Gastrocnemius medialis (tissue), 4 donors: ENCODE measurements at regions not wholly inside any gene's neighbourhood (a gene's known extent, or its start where the extent isn't known, plus 50 kb on each side); places are given as distances from the start of the nearest gene placed in this dataset.

ENCODE experiments used
- POLR2A ChIP-seq, 2 donors: fragments of 450-650 bp; IDR thresholded peaks; one replicate each; pipeline ENCODE4 v1.6.1; 2017; ENCODE audit warnings: antibody characterized with exemption in 2 of 2, mild to moderate bottlenecking in 2 of 2, moderate library complexity in 2 of 2
- TF ChIP-seq, protein P1 (sequence below), 5 experiments: fragments of 450-650 bp in 3 of 5; fragments of 200-600 bp in 2 of 5; sonication (generic) in 2 of 5; IDR thresholded peaks in 4 of 5; conservative IDR thresholded peaks in 1 of 5; 1 replicate in 4 of 5; 2 replicates in 1 of 5; pipeline ENCODE4 v1.5.1; 2016 to 2019; ENCODE audit warnings: antibody characterized with exemption in 5 of 5, mild to moderate bottlenecking in 3 of 5, moderate library complexity in 3 of 5

DNA sequence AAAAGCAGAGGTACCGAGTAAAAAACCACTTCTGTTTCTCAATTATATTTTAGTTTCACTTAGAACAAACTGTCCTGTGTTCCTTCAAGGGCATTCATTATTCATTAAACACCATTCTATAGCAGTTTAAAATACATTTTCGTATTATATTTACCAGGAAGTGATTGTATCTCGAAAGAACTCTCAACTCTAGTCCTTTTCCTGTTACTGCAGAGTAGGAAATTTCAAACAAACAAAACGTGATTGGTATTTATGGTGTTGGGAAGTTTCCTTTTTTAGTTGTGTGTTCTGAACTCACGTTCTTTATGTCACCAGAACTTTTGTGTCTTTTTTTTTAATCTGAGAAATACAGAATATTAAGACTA is 139.5 kb upstream of the BTBD3 start:
- TF ChIP-seq, protein P1, sequence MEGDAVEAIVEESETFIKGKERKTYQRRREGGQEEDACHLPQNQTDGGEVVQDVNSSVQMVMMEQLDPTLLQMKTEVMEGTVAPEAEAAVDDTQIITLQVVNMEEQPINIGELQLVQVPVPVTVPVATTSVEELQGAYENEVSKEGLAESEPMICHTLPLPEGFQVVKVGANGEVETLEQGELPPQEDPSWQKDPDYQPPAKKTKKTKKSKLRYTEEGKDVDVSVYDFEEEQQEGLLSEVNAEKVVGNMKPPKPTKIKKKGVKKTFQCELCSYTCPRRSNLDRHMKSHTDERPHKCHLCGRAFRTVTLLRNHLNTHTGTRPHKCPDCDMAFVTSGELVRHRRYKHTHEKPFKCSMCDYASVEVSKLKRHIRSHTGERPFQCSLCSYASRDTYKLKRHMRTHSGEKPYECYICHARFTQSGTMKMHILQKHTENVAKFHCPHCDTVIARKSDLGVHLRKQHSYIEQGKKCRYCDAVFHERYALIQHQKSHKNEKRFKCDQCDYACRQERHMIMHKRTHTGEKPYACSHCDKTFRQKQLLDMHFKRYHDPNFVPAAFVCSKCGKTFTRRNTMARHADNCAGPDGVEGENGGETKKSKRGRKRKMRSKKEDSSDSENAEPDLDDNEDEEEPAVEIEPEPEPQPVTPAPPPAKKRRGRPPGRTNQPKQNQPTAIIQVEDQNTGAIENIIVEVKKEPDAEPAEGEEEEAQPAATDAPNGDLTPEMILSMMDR (IDR thresholded peaks at IDR 0.05 in 4 of 5, conservative IDR thresholded peaks at IDR 0.05 in 1 of 5): no peak
- no peak for TF ChIP-seq POLR2A (IDR thresholded peaks at IDR 0.05)
